OCI-LY7 (cell line): ENCODE measurements at regions not wholly inside any gene's neighbourhood (a gene's known extent, or its start where the extent isn't known, plus 50 kb on each side); places are given as distances from the start of the nearest gene placed in this dataset.

Source experiments
- CTCF ChIP-seq: fragments of 200-600 bp; sonication (generic); conservative IDR thresholded peaks from 2 replicates; pipeline ENCODE4 v1.5.1; 2014; ENCODE audit warnings: mild to moderate bottlenecking, antibody characterized with exemption, low read length, moderate library complexity, mixed read lengths
- EZH2phosphoT487 ChIP-seq: fragments of 200-600 bp; sonication (generic); IDR thresholded peaks from 2 replicates; pipeline ENCODE4 v1.6.1; 2018; ENCODE audit warnings: low read depth, borderline replicate concordance, mild to moderate bottlenecking, mixed run types, antibody characterized with exemption, low read length, moderate library complexity, mixed read lengths

DNA sequence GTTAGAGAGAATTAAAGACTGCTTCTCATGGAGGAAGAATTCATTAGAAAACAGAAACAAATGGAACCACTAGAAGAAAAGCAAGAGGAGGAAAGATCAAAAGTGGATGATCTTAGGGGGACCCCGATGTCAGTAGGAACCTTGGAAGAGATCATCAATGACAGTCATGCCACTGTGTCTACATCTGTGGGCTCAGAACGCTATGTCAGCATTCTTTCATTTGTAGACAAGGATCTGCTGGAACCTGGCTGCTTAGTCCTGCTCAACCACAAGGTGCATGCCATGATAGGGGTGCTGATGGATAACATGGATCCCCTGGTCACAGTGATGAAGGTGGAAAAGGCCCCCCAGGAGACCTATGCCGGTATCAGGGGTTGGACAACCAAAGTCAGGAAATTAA is 154.4 kb upstream of the CHRM2 start:
- TF ChIP-seq CTCF (no peak), EZH2phosphoT487 (no peak)
